ENCODE measurements at regions not wholly inside any gene's neighbourhood (a gene's known extent, or its start where the extent isn't known, plus 50 kb on each side); places are given as distances from the start of the nearest gene placed in this dataset.

- no peak overlapping the region for H3K27ac ChIP-seq
- TF ChIP-seq CTCF (IDR thresholded peaks at IDR 0.05) (no peak), ZFX (IDR thresholded peaks at IDR 0.05; ENCODE audit: borderline replicate concordance) (no peak)
These were observed 57.3 kb upstream of the PCDH8 start for GRCh38 chr13:52905701-52906100.

GRCh38 chr13:52903320-52903719 is 54.9 kb upstream of the PCDH8 start:
- TF ChIP-seq ZFX (IDR thresholded peaks at IDR 0.05; ENCODE audit: borderline replicate concordance), result no peak
- TF ChIP-seq CTCF (IDR thresholded peaks at IDR 0.05), result no peak
- no peak overlapping the region for H3K27ac ChIP-seq

- TF ChIP-seq ZFX (IDR thresholded peaks at IDR 0.05; ENCODE audit: borderline replicate concordance), result no peak
- TF ChIP-seq CTCF (IDR thresholded peaks at IDR 0.05), result no peak
- no peak overlapping the region for H3K27ac ChIP-seq
These were observed 50.8 kb upstream of the PCDH8 start for GRCh38 chr13:52899206-52899605.

All from 22Rv1 (cell line).